Tibial nerve (tissue), 4 donors: ENCODE measurements at regions not wholly inside any gene's neighbourhood (a gene's known extent, or its start where the extent isn't known, plus 50 kb on each side); places are given as distances from the start of the nearest gene placed in this dataset.

Experiments used
- DNase-seq, 2 donors: peaks; one replicate each; pipeline ENCODE4 v3.0.0-alpha.2; 2019; ENCODE audit warnings: low spot score in 2 of 2
- H3K27ac ChIP-seq, 4 donors: fragments of 200-600 bp; sonication (generic) in 3 of 4; one replicate each; pipeline ENCODE4 v1.5.1; 2017 to 2019; ENCODE audit warnings: mild to moderate bottlenecking in 1 of 4
- H3K27me3 ChIP-seq, 2 donors: fragments of 200-600 bp; sonication (generic) in 1 of 2; one replicate each; pipeline versions ENCODE4 v1.5.1 to v1.6.0; 2017 to 2019
- H3K36me3 ChIP-seq, 3 donors: fragments of 200-600 bp; sonication (generic); one replicate each; pipeline ENCODE4 v1.5.1; 2018 to 2019
- H3K4me1 ChIP-seq, 4 donors: fragments of 200-600 bp; sonication (generic) in 3 of 4; one replicate each; pipeline ENCODE4 v1.5.1; 2017 to 2019
- H3K4me3 ChIP-seq, 4 donors: fragments of 200-600 bp; sonication (generic) in 3 of 4; one replicate each; pipeline ENCODE4 v1.5.1; 2017 to 2019; ENCODE audit warnings: mild to moderate bottlenecking in 1 of 4, moderate library complexity in 1 of 4
- H3K9me3 ChIP-seq, 4 donors: fragments of 200-600 bp; sonication (generic) in 3 of 4; one replicate each; pipeline ENCODE4 v1.5.1; 2017 to 2019
- EP300 ChIP-seq, 2 donors: sonication (generic); formaldehyde crosslinking; IDR thresholded peaks; one replicate each; pipeline ENCODE4 v1.6.1; 2017; ENCODE audit warnings: antibody characterized with exemption in 2 of 2, mild to moderate bottlenecking in 1 of 2
- POLR2A ChIP-seq, 2 donors: fragments of 450-650 bp; IDR thresholded peaks; one replicate each; pipeline ENCODE4 v1.6.1; 2017; ENCODE audit warnings: antibody characterized with exemption in 2 of 2, mild to moderate bottlenecking in 2 of 2, moderate library complexity in 2 of 2
- WGBS, 2 donors: methylation state at CpG; one replicate each; pipeline ENCODE4 v1.1.5; 2018; 5-methylcytosine and 5-hydroxymethylcytosine counted together
- TF ChIP-seq, protein P1 (sequence below), 5 experiments: fragments of 200-600 bp in 3 of 5; fragments of 450-650 bp in 2 of 5; sonication (generic) in 3 of 5; IDR thresholded peaks; one replicate each; pipeline ENCODE4 v1.5.1; 2016 to 2019; ENCODE audit warnings: antibody characterized with exemption in 5 of 5, mild to moderate bottlenecking in 3 of 5, moderate library complexity in 2 of 5

DNA sequence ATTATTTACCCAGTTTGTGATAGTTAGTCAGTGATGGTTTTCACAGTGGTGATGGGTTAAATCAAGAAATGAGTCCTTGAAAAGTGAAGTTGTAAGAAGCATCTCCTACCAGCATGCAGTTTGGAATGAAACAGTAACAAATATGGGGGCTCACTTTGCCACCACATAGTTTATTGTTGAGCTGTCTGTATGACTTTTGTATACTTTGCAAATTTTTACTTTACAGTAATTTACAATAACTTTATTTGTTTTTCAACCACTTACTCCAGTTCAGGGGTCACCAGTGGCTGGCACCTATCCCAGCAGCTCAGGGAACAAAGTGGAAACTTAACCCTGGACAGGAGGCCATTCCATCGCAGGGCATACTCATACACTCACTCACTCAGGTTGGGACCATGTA is 64.5 kb upstream of the ANKRD50 start:
- Histone ChIP-seq H3K36me3 (no peaks in the 10 kb centered on the region), H3K9me3 (no peaks in the 10 kb centered on the region), H3K27me3 (no peaks in the 10 kb centered on the region), H3K27ac (no peak overlapping the region), H3K4me1 (no peaks in the 10 kb centered on the region), H3K4me3 (no peak overlapping the region)
- no peak for DNase-seq
- 41 to 53% methylated on average over 1 of the region's 1 CpG for WGBS, 2 donors
- TF ChIP-seq EP300 (IDR thresholded peaks at IDR 0.05), result no peak
- no peak for TF ChIP-seq POLR2A (IDR thresholded peaks at IDR 0.05)
- TF ChIP-seq, protein P1, sequence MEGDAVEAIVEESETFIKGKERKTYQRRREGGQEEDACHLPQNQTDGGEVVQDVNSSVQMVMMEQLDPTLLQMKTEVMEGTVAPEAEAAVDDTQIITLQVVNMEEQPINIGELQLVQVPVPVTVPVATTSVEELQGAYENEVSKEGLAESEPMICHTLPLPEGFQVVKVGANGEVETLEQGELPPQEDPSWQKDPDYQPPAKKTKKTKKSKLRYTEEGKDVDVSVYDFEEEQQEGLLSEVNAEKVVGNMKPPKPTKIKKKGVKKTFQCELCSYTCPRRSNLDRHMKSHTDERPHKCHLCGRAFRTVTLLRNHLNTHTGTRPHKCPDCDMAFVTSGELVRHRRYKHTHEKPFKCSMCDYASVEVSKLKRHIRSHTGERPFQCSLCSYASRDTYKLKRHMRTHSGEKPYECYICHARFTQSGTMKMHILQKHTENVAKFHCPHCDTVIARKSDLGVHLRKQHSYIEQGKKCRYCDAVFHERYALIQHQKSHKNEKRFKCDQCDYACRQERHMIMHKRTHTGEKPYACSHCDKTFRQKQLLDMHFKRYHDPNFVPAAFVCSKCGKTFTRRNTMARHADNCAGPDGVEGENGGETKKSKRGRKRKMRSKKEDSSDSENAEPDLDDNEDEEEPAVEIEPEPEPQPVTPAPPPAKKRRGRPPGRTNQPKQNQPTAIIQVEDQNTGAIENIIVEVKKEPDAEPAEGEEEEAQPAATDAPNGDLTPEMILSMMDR (IDR thresholded peaks at IDR 0.05), result no peak

DNA sequence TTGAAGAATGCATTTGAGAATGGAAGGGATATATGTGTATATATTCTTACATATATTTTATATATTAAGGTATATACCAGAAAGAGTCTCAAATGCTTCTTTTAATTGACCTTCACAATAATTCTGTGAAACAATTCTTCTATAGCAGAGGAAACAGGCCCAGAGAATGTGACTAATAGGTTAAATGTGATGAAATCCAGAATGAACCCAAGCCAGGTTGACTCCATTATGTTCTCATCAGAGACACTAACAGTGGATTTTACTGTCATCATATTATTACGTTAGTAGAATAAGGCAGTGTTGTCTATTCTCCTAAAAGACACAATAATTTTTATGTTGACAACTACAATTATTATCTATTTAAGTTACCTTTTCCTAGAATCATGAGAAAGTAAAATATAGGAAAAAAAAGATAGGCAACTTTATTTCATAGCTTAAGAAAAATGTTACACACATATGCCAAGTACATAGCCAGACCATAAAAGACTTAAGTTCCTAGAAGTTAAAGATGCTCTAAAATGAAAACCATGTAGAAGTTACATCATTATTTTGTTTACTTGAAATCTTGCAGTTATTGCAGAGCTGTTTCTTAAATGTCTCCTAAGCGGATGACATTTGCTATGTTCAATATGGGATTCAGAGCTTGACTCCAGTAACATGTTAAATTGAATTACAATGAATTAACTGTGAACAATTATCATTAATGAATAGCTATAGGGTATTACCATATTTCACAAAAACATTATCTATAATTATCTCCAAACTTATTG is 56.2 kb upstream of the ANKRD50 start:
- H3K36me3 ChIP-seq, result no peaks in the 10 kb centered on the region
- WGBS, 2 donors, result 76 to 86% methylated on average over 2 of the region's 2 CpGs
- TF ChIP-seq EP300 (IDR thresholded peaks at IDR 0.05) (no peak), POLR2A (IDR thresholded peaks at IDR 0.05) (no peak)
- TF ChIP-seq, protein P1 (IDR thresholded peaks at IDR 0.05), result no peak

DNA sequence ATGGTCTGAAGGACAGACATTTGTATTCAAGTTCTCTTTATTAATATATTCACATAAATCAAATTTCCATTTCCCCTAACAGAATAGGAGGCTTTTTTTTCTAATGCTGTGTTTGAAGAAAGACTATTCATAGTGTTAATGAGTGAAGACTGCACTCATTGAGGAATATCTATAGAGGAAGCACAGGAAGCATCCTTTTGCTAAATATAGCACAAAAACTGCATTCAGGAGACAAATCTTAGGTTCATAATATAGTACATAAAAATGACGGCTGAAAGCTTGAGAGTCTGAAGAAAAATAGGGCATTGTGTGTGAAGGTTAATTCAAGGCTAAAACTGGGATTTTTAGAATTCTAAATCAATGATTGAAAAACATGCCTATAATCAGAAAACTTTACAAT is 50.4 kb upstream of the ANKRD50 start:
- H3K4me3 ChIP-seq, result no peak overlapping the region
- no peak overlapping the region for H3K27ac ChIP-seq
- TF ChIP-seq, protein P1 (IDR thresholded peaks at IDR 0.05), result no peak
- TF ChIP-seq POLR2A (IDR thresholded peaks at IDR 0.05) (no peak), EP300 (IDR thresholded peaks at IDR 0.05) (no peak)
- no peaks in the 10 kb centered on the region for H3K9me3 ChIP-seq
- no peaks in the 10 kb centered on the region for H3K27me3 ChIP-seq
- WGBS, 2 donors, result 13 to 20% methylated on average over 1 of the region's 1 CpG
- no peak for DNase-seq
- no peaks in the 10 kb centered on the region for H3K36me3 ChIP-seq
- no peaks in the 10 kb centered on the region for H3K4me1 ChIP-seq

More for the DNA sequence above, 56.2 kb upstream of the ANKRD50 start:
- H3K27ac ChIP-seq, result no peak overlapping the region
- DNase-seq, result no peak
- H3K27me3 ChIP-seq, result no peaks in the 10 kb centered on the region
- H3K4me3 ChIP-seq, result no peak overlapping the region
- H3K4me1 ChIP-seq, result no peaks in the 10 kb centered on the region
- H3K9me3 ChIP-seq, result no peaks in the 10 kb centered on the region
